ENCODE measurements at regions not wholly inside any gene's neighbourhood (a gene's known extent, or its start where the extent isn't known, plus 50 kb on each side); places are given as distances from the start of the nearest gene placed in this dataset.
"Not testable (repeated sequence)": the region's sequence is repeated elsewhere in the genome, so short reads cannot be mapped to it uniquely, and the experiment has no call there.

DNA sequence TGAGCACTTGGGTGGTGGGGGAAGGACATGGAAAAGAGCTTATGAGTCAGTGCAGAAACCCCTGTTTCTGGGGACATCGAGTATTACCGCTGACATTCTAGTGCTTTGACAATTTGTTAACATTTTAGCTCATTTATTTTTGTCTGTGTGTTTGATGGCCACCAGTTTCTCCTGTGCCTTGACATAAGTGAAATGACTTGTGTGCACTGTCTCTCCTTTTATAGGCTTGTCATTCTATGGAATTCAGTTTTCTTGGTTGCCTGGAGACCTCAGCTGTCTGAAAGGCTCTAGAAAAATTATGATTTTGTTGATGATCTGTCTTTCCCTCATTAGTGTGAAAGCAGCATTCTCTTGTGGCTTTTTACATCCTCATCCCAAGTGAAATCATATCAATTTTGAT, 190.0 kb upstream of the SMIM30 start:
- no peaks in the 10 kb centered on the region for H3K36me3 ChIP-seq (ENCODE audit: low read depth)
- no peaks in the 10 kb centered on the region for H3K9me3 ChIP-seq
- no peaks in the 10 kb centered on the region for H3K4me1 ChIP-seq (ENCODE audit: low read depth)
- no peak for DNase-seq
- no peak for TF ChIP-seq CTCF (IDR thresholded peaks at IDR 0.05)
- H3K4me3 ChIP-seq, result no peak overlapping the region
- no peak for ATAC-seq
- intact Hi-C loops (cut with DNase I, micrococcal nuclease), result no loop called here

DNA sequence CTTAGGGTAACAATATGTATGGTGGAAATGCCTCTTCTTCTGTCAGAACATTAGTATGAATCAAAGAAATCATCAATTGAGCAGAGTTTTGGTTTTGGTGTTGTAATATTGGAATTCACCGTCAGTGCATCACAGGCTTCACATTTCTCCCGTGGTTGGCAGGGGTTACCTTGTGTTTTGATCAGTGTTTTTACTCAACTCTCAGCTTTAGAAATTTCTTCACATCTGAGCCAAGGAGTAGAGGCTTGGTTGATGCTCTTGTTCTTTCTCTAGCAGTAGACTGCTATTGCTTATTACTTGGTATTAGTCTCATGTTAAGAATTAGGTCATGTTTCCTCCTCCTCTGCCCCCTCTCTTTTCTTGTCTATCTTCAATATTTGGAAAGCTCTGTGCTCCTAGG, 188.8 kb upstream of the SMIM30 start:
- H3K9me3 ChIP-seq, result no peaks in the 10 kb centered on the region
- H3K4me1 ChIP-seq (ENCODE audit: low read depth), result no peaks in the 10 kb centered on the region
- intact Hi-C loops (cut with DNase I, micrococcal nuclease), result no loop called here
- no peaks in the 10 kb centered on the region for H3K36me3 ChIP-seq (ENCODE audit: low read depth)
- no peak for DNase-seq
- ATAC-seq, result no peak
- no peak for TF ChIP-seq CTCF (IDR thresholded peaks at IDR 0.05)
- no peak overlapping the region for H3K4me3 ChIP-seq

- Histone ChIP-seq H3K4me3 (no peak overlapping the region), H3K4me1 (ENCODE audit: low read depth) (no peaks in the 10 kb centered on the region), H3K36me3 (ENCODE audit: low read depth) (no peaks in the 10 kb centered on the region), H3K9me3 (no peaks in the 10 kb centered on the region)
- ATAC-seq (no peak), DNase-seq (no peak)
- intact Hi-C loops (cut with DNase I, micrococcal nuclease), result no loop called here
- no peak for TF ChIP-seq CTCF (IDR thresholded peaks at IDR 0.05)
These were observed 187.9 kb upstream of the SMIM30 start for GRCh38 chr7:113306302-113306701.

DNA sequence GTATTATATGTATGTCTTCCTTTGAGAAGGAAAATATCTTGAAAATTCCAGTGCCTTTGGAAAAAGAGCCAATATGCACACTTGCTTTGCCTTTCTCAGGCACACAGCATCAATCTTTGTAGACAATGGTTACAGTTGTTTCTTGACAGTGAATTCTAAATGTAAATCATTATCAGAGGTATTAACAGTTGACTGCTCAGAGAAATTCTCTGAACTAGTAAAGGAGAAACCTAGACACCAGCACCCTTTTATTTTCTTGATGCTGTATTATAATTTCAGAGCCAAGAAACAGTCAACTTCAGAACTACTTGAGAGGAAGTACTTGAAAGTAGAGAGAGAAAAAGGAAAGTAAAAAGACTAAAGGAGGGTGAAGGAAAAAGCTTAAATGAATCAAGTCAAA, 185.8 kb upstream of the SMIM30 start:
- ATAC-seq, result no peak
- DNase-seq, result no peak
- TF ChIP-seq CTCF (IDR thresholded peaks at IDR 0.05), result no peak
- Histone ChIP-seq H3K4me1 (ENCODE audit: low read depth) (no peaks in the 10 kb centered on the region), H3K36me3 (ENCODE audit: low read depth) (no peaks in the 10 kb centered on the region), H3K9me3 (no peaks in the 10 kb centered on the region), H3K4me3 (no peak overlapping the region)
- intact Hi-C loops (cut with DNase I, micrococcal nuclease), result no loop called here

DNA sequence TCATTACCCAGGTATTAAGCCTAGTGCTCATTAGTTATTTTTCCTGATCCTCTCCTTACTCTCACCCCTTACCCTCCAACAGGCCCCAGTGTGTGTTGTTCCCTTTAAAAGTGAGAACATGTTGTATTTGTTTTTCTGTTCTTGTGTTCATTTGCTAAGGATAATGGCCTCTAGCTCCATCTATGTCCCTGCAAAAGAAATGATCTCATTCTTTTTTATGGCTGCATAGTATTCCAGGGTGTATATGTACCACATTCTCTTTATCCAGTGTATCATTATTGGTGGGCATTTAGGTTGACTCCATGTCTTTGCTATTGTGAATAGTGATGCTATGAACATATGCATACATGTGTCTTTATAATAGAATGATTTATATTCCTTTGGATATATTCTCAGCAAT, 185.0 kb upstream of the SMIM30 start:
- H3K9me3 ChIP-seq; intact Hi-C loops (cut with DNase I, micrococcal nuclease); H3K4me3 ChIP-seq; ATAC-seq; H3K36me3 ChIP-seq (ENCODE audit: low read depth); DNase-seq; H3K4me1 ChIP-seq (ENCODE audit: low read depth): not testable (repeated sequence)

- Histone ChIP-seq H3K36me3 (ENCODE audit: low read depth) (no peaks in the 10 kb centered on the region), H3K4me3 (no peak overlapping the region), H3K4me1 (ENCODE audit: low read depth) (no peaks in the 10 kb centered on the region), H3K9me3 (no peaks in the 10 kb centered on the region)
- intact Hi-C loops (cut with DNase I, micrococcal nuclease), result no loop called here
- TF ChIP-seq CTCF (IDR thresholded peaks at IDR 0.05), result no peak
- ATAC-seq (no peak), DNase-seq (no peak)
These were observed 183.6 kb upstream of the SMIM30 start for GRCh38 chr7:113301983-113302382.
